CD4-positive, alpha-beta memory T cell (primary cell): ENCODE measurements at regions not wholly inside any gene's neighbourhood (a gene's known extent, or its start where the extent isn't known, plus 50 kb on each side); places are given as distances from the start of the nearest gene placed in this dataset.

Experiments
- CTCF ChIA-PET: fragments of 350-600 bp; sonication (Branson Sonifier 250); formaldehyde crosslinking; loops from one replicate; lab custom pipeline; 2021; ENCODE audit warnings: inconsistent platforms; ENCODE audit not compliant: partially characterized antibody; lab: Charles Lee
- POLR2A ChIA-PET: fragments of 350-600 bp; sonication (Branson Sonifier 250); formaldehyde crosslinking; loops from one replicate; lab custom pipeline; 2021; ENCODE audit not compliant: partially characterized antibody; lab: Charles Lee
- DNase-seq, 5 donors: peaks; one replicate each; pipeline versions ENCODE4 v3.0.0 to v3.0.0-alpha.2; 2020 to 2022; ENCODE audit warnings: mixed read lengths in 1 of 5
- H3K27ac ChIP-seq: one replicate; pipeline ENCODE4 v1.7.0; 2013; ENCODE audit warnings: low read depth, low read length
- H3K27me3 ChIP-seq: 2 replicates; pipeline ENCODE4 v1.7.0; 2013; ENCODE audit warnings: mild to moderate bottlenecking, low read length, moderate library complexity; ENCODE audit not compliant: insufficient read depth
- H3K36me3 ChIP-seq: 2 replicates; pipeline ENCODE4 v1.7.0; 2013; ENCODE audit warnings: mild to moderate bottlenecking, low read length, moderate library complexity; ENCODE audit not compliant: insufficient read depth
- H3K4me1 ChIP-seq: 2 replicates; pipeline ENCODE4 v1.7.0; 2013; ENCODE audit warnings: mild to moderate bottlenecking, low read length, moderate library complexity; ENCODE audit not compliant: insufficient read depth
- H3K4me3 ChIP-seq, 2 donors: one replicate each; pipeline ENCODE4 v1.7.0; 2013; ENCODE audit warnings: low read length in 2 of 2, mild to moderate bottlenecking in 1 of 2
- H3K9me3 ChIP-seq, 2 donors: one replicate each; pipeline ENCODE4 v1.7.0; 2013; ENCODE audit warnings: low read length in 2 of 2, control low read depth in 1 of 2; ENCODE audit not compliant: control insufficient read depth in 1 of 2
- H3K27ac Mint-ChIP-seq, 7 donors: one replicate each; pipeline ENCODE4 v1.8.0; 2020 to 2021; ENCODE audit warnings: mixed read lengths in 7 of 7, mild to moderate bottlenecking in 6 of 7, inconsistent platforms in 3 of 7, moderate library complexity in 3 of 7
- H3K27me3 Mint-ChIP-seq, 2 donors: one replicate each; pipeline ENCODE4 v1.8.0; 2020 to 2021; ENCODE audit warnings: mixed read lengths in 2 of 2
- H3K36me3 Mint-ChIP-seq, 2 donors: one replicate each; pipeline ENCODE4 v1.8.0; 2020 to 2021; ENCODE audit warnings: mixed read lengths in 2 of 2, inconsistent platforms in 1 of 2, mild to moderate bottlenecking in 1 of 2
- H3K4me1 Mint-ChIP-seq, 4 donors: one replicate each; pipeline ENCODE4 v1.8.0; 2020 to 2021; ENCODE audit warnings: mixed read lengths in 4 of 4, mild to moderate bottlenecking in 1 of 4
- H3K4me3 Mint-ChIP-seq, 8 donors: one replicate each; pipeline ENCODE4 v1.8.0; 2020 to 2021; ENCODE audit warnings: mixed read lengths in 8 of 8, mild to moderate bottlenecking in 7 of 8, moderate library complexity in 6 of 8, inconsistent platforms in 3 of 8
- H3K9me3 Mint-ChIP-seq, 8 donors: one replicate each; pipeline ENCODE4 v1.8.0; 2020 to 2021; ENCODE audit warnings: mixed read lengths in 8 of 8, mild to moderate bottlenecking in 5 of 8, inconsistent platforms in 3 of 8, moderate library complexity in 1 of 8
- intact Hi-C: fragments of 100-400 bp; cut with micrococcal nuclease; formaldehyde crosslinking; loops from one replicate; pipeline ENCODE4 v1.15.1; 2023

DNA sequence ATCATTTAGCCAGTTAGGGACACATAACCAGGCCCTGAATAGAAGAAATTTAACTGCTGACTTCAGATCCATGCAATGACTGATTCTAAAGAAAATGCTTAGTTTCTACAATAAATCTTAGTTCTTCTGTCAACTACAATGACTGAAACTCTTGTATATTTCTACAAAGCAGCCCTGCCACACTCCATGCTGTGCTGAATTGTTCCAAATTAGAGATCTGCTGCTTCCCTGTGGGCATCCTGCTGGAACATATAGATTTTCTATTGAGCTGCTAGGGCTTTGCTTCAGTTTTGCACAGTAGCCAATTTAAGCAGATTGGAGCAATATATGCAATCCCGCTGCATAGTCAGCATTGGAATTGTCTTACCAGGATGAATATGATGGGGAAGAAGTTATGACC is 312.8 kb upstream of the SMIM31 start:
- CTCF ChIA-PET: no interaction called here
- no peaks in the 10 kb centered on the region for H3K9me3 Mint-ChIP-seq

DNA sequence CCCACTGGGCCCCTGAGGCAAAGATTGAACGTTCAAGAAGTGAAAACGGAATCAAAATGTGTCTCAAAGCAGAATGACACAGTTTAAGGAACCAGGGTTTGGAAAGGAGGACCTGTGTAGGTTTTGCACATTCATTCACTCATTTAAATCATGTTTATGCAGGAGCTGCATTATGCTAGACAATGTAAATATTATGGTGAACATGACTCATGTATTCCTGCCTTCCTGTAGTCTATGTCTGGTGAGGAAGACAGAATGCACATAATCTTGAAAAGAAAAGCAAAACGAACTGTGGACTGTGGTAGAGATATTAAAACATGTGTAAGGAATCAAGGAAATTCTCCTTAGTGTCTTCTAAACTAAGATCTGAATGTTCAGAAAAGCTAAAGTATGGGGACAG is 311.8 kb upstream of the SMIM31 start:
- Mint-ChIP-seq H3K4me3 (no peak overlapping the region), H3K27me3 (no peaks in the 10 kb centered on the region), H3K4me1 (no peaks in the 10 kb centered on the region), H3K27ac (no peak overlapping the region), H3K9me3 (no peaks in the 10 kb centered on the region), H3K36me3 (no peaks in the 10 kb centered on the region)
- Histone ChIP-seq H3K27me3 (no peaks in the 10 kb centered on the region), H3K36me3 (no peaks in the 10 kb centered on the region), H3K27ac (no peak overlapping the region), H3K4me3 (no peak overlapping the region), H3K9me3 (no peaks in the 10 kb centered on the region), H3K4me1 (no peaks in the 10 kb centered on the region)
- ChIA-PET CTCF (no interaction called here), POLR2A (no interaction called here)
- intact Hi-C loops: no loop called here
- DNase-seq: no peak

More for the DNA sequence above, 312.8 kb upstream of the SMIM31 start:
- Histone ChIP-seq H3K9me3 (no peaks in the 10 kb centered on the region), H3K4me3 (no peak overlapping the region), H3K4me1 (no peaks in the 10 kb centered on the region), H3K36me3 (no peaks in the 10 kb centered on the region), H3K27me3 (no peaks in the 10 kb centered on the region), H3K27ac (no peak overlapping the region)
- Mint-ChIP-seq H3K27ac (no peak overlapping the region), H3K4me1 (no peaks in the 10 kb centered on the region), H3K27me3 (no peaks in the 10 kb centered on the region), H3K36me3 (no peaks in the 10 kb centered on the region), H3K4me3 (no peak overlapping the region)
- POLR2A ChIA-PET: no interaction called here
- intact Hi-C loops: no loop called here
- DNase-seq: no peak

DNA sequence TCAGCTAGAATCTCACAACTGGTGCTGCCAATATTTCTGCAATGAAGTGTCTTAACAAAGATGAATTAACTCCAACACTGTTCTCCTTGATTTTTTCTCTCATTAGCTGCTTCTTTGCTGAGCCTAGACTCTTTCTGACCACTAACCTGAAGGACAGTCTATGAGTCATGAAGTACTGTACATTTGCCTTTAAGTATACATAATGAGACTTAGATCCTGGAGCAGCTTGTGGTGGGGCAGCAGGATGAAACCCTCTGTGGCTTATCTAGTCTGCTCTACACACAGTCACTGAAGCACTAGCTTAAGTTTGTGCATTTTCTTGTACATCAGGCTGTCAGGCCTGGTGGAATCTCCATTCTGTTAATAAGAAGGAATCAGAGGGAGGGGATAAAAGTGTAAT is 307.4 kb upstream of the SMIM31 start:
- Histone ChIP-seq H3K27me3 (no peaks in the 10 kb centered on the region), H3K27ac (no peak overlapping the region), H3K36me3 (no peaks in the 10 kb centered on the region), H3K4me3 (no peak overlapping the region), H3K4me1 (no peaks in the 10 kb centered on the region), H3K9me3 (no peaks in the 10 kb centered on the region)
- Mint-ChIP-seq H3K27me3 (no peaks in the 10 kb centered on the region), H3K9me3 (peaks cover 0 to 5% (median under 1%) of the 10 kb centered on the region in 8 donors), H3K36me3 (no peaks in the 10 kb centered on the region), H3K4me3 (no peak overlapping the region), H3K27ac (no peak overlapping the region), H3K4me1 (no peaks in the 10 kb centered on the region)
- intact Hi-C loops: no loop called here
- CTCF ChIA-PET: no interaction called here
- DNase-seq: no peak
- POLR2A ChIA-PET: no interaction called here

DNA sequence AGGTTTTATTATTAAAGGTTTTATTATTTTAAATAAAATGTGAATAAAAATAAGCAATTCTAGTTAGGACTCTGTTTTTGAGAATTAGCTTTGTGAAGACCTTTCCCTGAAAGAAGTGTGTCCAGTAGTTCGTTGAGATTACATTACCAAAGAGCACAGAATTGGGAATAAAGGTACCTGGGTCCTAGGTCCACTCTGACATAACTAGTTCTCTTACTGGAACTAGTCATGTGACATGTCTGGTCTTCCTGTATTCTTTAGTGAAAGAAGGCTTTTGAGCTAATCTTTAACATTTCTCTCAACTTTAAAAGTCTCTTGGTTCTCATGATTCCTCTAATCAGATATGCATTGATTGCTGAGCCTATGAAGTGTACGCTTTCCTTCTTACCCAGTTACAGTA is 292.0 kb upstream of the SMIM31 start:
- H3K9me3 ChIP-seq: no peaks in the 10 kb centered on the region
- Mint-ChIP-seq H3K9me3 (peaks cover 0 to 3% (median 0%) of the 10 kb centered on the region in 8 donors), H3K4me3 (no peak overlapping the region), H3K27ac (no peak overlapping the region), H3K4me1 (no peaks in the 10 kb centered on the region), H3K27me3 (no peaks in the 10 kb centered on the region), H3K36me3 (no peaks in the 10 kb centered on the region)
- no peaks in the 10 kb centered on the region for H3K4me1 ChIP-seq
- DNase-seq: no peak
- no peaks in the 10 kb centered on the region for H3K27me3 ChIP-seq
- ChIA-PET CTCF (no interaction called here), POLR2A (no interaction called here)
- H3K4me3 ChIP-seq: no peak overlapping the region
- H3K36me3 ChIP-seq: no peaks in the 10 kb centered on the region
- no peak overlapping the region for H3K27ac ChIP-seq
- intact Hi-C loops: no loop called here

DNA sequence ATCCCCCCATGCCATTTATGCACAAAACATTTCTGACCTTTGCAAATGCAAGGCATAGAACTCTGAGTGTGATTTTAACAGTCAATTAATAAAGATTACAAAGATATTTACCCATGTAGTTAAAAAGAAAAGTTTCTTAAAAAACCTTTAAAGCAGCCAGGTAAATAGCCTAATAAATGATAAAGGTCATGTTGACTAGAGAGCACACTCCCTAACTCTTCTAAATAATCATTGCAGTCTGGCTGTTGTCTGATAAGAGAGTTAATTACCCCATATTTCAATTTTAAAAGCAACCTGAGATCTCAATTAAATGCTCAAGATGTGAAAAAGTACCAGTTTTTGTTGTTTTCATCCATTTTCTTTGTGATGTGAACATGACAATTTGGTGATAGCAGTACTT is 291.5 kb upstream of the SMIM31 start:
- H3K36me3 Mint-ChIP-seq: no peaks in the 10 kb centered on the region
- H3K4me3 Mint-ChIP-seq: no peak overlapping the region
- intact Hi-C loops: no loop called here
- H3K9me3 ChIP-seq: no peaks in the 10 kb centered on the region
- no peak for DNase-seq
- ChIA-PET CTCF (no interaction called here), POLR2A (no interaction called here)
- no peaks in the 10 kb centered on the region for H3K27me3 Mint-ChIP-seq
- H3K27me3 ChIP-seq: no peaks in the 10 kb centered on the region
- H3K27ac ChIP-seq: no peak overlapping the region
- H3K9me3 Mint-ChIP-seq: peaks cover 0 to 3% (median 0%) of the 10 kb centered on the region in 8 donors
- H3K27ac Mint-ChIP-seq: no peak overlapping the region
- no peaks in the 10 kb centered on the region for H3K4me1 ChIP-seq
- H3K4me3 ChIP-seq: no peak overlapping the region
- H3K36me3 ChIP-seq: no peaks in the 10 kb centered on the region
- no peaks in the 10 kb centered on the region for H3K4me1 Mint-ChIP-seq

DNA sequence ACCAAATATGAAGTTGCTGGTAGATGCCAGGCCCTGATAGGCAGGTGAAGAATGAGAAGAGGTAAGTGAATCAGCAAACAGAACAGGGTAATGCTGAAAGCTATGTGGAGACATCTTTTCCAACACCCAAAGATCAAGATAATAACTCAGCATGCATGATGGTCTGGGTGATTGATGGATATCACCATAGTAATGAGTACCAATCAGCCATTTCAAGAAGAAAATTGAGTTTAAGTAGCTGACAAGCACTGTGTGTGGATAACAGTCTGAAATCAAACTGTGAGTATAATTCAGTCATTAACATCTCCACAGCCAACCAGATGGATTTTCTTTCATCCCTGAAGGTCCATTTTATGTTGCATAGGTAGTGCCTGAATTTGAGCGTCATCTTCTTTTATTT is 289.6 kb upstream of the SMIM31 start:
- Mint-ChIP-seq H3K4me3 (no peak overlapping the region), H3K4me1 (no peaks in the 10 kb centered on the region), H3K27me3 (no peaks in the 10 kb centered on the region), H3K27ac (no peak overlapping the region), H3K9me3 (peaks cover 0 to 2% (median 0%) of the 10 kb centered on the region in 8 donors), H3K36me3 (no peaks in the 10 kb centered on the region)
- POLR2A ChIA-PET: interaction anchor here (0.6 kb wide), 1 partner anchor 412 kb away, joined by 4 read pairs; no protein-coding TSS in a partner anchor
- Histone ChIP-seq H3K9me3 (no peaks in the 10 kb centered on the region), H3K36me3 (no peaks in the 10 kb centered on the region), H3K4me3 (no peak overlapping the region), H3K27me3 (no peaks in the 10 kb centered on the region), H3K27ac (no peak overlapping the region), H3K4me1 (no peaks in the 10 kb centered on the region)
- DNase-seq: no peak
- CTCF ChIA-PET: no interaction called here
- intact Hi-C loops: no loop called here

DNA sequence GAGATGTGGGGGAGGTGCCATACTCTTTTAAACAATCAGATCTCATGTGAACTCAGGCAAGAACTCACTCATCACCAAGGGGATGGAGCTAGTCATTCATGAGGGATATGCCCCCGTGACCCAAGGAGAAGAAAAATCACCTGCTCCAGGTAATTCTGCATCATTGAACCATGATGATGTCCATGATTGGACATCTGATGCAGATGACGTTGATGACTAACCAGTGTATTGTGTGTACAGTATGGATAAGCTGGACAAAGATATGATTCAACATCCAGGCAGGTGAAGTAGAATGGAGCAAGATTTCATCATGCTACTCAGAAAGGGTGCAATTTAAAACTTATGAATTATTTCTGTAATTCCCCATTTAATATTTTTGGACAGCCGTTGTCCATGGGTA is 286.4 kb upstream of the SMIM31 start:
- no peaks in the 10 kb centered on the region for H3K4me1 ChIP-seq
- intact Hi-C loops: no loop called here
- CTCF ChIA-PET: no interaction called here
- no peak for DNase-seq
- no peaks in the 10 kb centered on the region for H3K36me3 Mint-ChIP-seq
- H3K36me3 ChIP-seq: no peaks in the 10 kb centered on the region
- H3K27me3 Mint-ChIP-seq: no peaks in the 10 kb centered on the region
- H3K27me3 ChIP-seq: no peaks in the 10 kb centered on the region
- H3K4me3 ChIP-seq: no peak overlapping the region
- POLR2A ChIA-PET: no interaction called here
- no peak overlapping the region for H3K27ac ChIP-seq
- no peaks in the 10 kb centered on the region for H3K9me3 ChIP-seq
- peaks cover 0 to 2% (median 0%) of the 10 kb centered on the region in 8 donors for H3K9me3 Mint-ChIP-seq
- no peaks in the 10 kb centered on the region for H3K4me1 Mint-ChIP-seq
- H3K4me3 Mint-ChIP-seq: no peak overlapping the region
- no peak overlapping the region for H3K27ac Mint-ChIP-seq
